Left cardiac atrium (tissue), 4 donors: ENCODE measurements at regions not wholly inside any gene's neighbourhood (a gene's known extent, or its start where the extent isn't known, plus 50 kb on each side); places are given as distances from the start of the nearest gene placed in this dataset.
"Not testable (repeated sequence)": the region's sequence is repeated elsewhere in the genome, so short reads cannot be mapped to it uniquely, and the experiment has no call there.

Source experiments
- ATAC-seq, 2 donors: fragments of 200-7000 bp; cut with Tn5 transposase; one replicate each; pipeline ENCODE4 v1.9.1; 2020; ENCODE audit warnings: mild to moderate bottlenecking in 2 of 2, moderate library complexity in 2 of 2
- DNase-seq: peaks from one replicate; pipeline ENCODE4 v3.0.0-alpha.2; 2020
- intact Hi-C, 2 donors: fragments of 100-400 bp; cut with DNase I; formaldehyde crosslinking; loops; one replicate each; pipeline versions ENCODE4 v1.14.1 to v1.15.1; 2022 to 2023
- donor health status: DM: no; HTN: yes; CAD: no.
- donor health status: DM: no; HTN: yes; CAD: no; lungs with severe emphysema.
- donor health status: DM: yes; HTN: yes; CAD: no.
- donor health status: Dilated cardiomyopathy.

GRCh38 chr10:11670381-11670780 lies 58.9 kb upstream of the USP6NL start:
- intact Hi-C loops, result no loop called here
- ATAC-seq, result no peak

GRCh38 chr10:11668847-11669610 lies 57.6 kb upstream of the USP6NL start:
- DNase-seq, result no peak
- ATAC-seq, result no peak
- intact Hi-C loops, result no loop called here

More at GRCh38 chr10:11670381-11670780, 58.9 kb upstream of the USP6NL start:
- no peak for DNase-seq

- no peak for ATAC-seq
- no peak for DNase-seq
- intact Hi-C loops, result no loop called here
Measured at GRCh38 chr10:11667756-11668155, 56.3 kb upstream of the USP6NL start.

GRCh38 chr10:11663763-11664555 lies 52.5 kb upstream of the USP6NL start:
- ATAC-seq, result no peak
- intact Hi-C loops, result no loop called here
- DNase-seq, result no peak

GRCh38 chr10:11663126-11663515 lies 51.7 kb upstream of the USP6NL start:
- ATAC-seq, DNase-seq, intact Hi-C loops: not testable (repeated sequence)

- no peak for DNase-seq
- intact Hi-C loops, result no loop called here
- ATAC-seq, result no peak
Measured at GRCh38 chr10:11661441-11661840, 50.0 kb upstream of the USP6NL start.
